ENCODE measurements at regions not wholly inside any gene's neighbourhood (a gene's known extent, or its start where the extent isn't known, plus 50 kb on each side); places are given as distances from the start of the nearest gene placed in this dataset.
"Not testable (repeated sequence)": the region's sequence is repeated elsewhere in the genome, so short reads cannot be mapped to it uniquely, and the experiment has no call there.

GRCh38 chr21:8428668-8429456 is 2092.5 kb upstream of the TPTE start:
- H3K27me3 Mint-ChIP-seq (ENCODE audit: low read depth); H3K36me3 Mint-ChIP-seq (ENCODE audit: low read depth); H3K9me3 Mint-ChIP-seq; H3K27ac Mint-ChIP-seq; H3K4me1 Mint-ChIP-seq; H3K4me3 Mint-ChIP-seq: not testable (repeated sequence)

DNA sequence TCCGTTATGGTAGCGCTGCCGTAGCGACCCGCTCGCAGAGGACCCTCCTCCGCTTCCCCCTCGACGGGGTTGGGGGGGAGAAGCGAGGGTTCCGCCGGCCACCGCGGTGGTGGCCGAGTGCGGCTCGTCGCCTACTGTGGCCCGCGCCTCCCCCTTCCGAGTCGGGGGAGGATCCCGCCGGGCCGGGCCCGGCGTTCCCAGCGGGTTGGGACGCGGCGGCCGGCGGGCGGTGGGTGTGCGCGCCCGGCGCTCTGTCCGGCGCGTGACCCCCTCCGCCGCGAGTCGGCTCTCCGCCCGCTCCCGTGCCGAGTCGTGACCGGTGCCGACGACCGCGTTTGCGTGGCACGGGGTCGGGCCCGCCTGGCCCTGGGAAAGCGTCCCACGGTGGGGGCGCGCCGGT is 2086.7 kb upstream of the TPTE start:
- not testable (repeated sequence) for H3K27me3 Mint-ChIP-seq (ENCODE audit: low read depth)

DNA sequence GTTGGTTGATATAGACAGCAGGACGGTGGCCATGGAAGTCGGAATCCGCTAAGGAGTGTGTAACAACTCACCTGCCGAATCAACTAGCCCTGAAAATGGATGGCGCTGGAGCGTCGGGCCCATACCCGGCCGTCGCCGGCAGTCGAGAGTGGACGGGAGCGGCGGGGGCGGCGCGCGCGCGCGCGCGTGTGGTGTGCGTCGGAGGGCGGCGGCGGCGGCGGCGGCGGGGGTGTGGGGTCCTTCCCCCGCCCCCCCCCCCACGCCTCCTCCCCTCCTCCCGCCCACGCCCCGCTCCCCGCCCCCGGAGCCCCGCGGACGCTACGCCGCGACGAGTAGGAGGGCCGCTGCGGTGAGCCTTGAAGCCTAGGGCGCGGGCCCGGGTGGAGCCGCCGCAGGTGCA is 2078.3 kb upstream of the TPTE start:
- H3K36me3 Mint-ChIP-seq (ENCODE audit: low read depth); H3K4me1 Mint-ChIP-seq; H3K4me3 Mint-ChIP-seq; H3K9me3 Mint-ChIP-seq; H3K27ac Mint-ChIP-seq; H3K27me3 Mint-ChIP-seq (ENCODE audit: low read depth): not testable (repeated sequence)

More for the DNA sequence above, 2086.7 kb upstream of the TPTE start:
- H3K9me3 Mint-ChIP-seq; H3K4me3 Mint-ChIP-seq; H3K4me1 Mint-ChIP-seq; H3K36me3 Mint-ChIP-seq (ENCODE audit: low read depth); H3K27ac Mint-ChIP-seq: not testable (repeated sequence)

- not testable (repeated sequence) for H3K36me3 Mint-ChIP-seq (ENCODE audit: low read depth); H3K27me3 Mint-ChIP-seq (ENCODE audit: low read depth); H3K9me3 Mint-ChIP-seq; H3K27ac Mint-ChIP-seq; H3K4me1 Mint-ChIP-seq; H3K4me3 Mint-ChIP-seq
Measured at GRCh38 chr21:8449807-8450206, 2071.6 kb upstream of the TPTE start.

DNA sequence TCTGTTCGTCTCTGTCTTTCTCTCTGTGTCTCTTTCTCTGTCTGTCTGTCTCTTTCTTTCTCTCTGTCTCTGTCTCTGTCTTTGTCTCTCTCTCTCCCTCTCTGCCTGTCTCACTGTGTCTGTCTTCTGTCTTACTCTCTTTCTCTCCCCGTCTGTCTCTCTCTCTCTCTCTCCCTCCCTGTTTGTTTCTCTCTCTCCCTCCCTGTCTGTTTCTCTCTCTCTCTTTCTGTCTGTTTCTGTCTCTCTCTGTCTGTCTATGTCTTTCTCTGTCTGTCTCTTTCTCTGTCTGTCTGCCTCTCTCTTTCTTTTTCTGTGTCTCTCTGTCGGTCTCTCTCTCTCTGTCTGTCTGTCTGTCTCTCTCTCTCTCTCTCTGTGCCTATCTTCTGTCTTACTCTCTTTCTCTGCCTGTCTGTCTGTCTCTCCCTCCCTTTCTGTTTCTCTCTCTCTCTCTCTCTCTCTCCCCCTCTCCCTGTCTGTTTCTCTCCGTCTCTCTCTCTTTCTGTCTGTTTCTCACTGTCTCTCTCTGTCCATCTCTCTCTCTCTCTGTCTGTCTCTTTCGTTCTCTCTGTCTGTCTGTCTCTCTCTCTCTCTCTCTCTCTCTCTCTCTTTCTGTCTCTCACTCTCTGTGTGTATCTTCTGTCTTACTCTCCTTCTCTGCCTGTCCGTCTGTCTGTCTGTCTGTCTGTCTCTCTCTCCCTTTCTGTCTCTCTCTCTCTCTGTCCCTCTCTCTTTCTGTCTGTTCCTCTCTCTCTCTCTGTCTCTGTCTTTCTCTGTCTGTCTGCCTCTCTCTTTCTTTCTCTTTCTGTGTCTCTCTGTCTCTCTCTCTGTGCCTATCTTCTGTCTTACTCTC is 2065.9 kb upstream of the TPTE start:
- not testable (repeated sequence) for H3K27me3 Mint-ChIP-seq (ENCODE audit: low read depth); H3K27ac Mint-ChIP-seq; H3K4me3 Mint-ChIP-seq; H3K9me3 Mint-ChIP-seq; H3K4me1 Mint-ChIP-seq; H3K36me3 Mint-ChIP-seq (ENCODE audit: low read depth)

DNA sequence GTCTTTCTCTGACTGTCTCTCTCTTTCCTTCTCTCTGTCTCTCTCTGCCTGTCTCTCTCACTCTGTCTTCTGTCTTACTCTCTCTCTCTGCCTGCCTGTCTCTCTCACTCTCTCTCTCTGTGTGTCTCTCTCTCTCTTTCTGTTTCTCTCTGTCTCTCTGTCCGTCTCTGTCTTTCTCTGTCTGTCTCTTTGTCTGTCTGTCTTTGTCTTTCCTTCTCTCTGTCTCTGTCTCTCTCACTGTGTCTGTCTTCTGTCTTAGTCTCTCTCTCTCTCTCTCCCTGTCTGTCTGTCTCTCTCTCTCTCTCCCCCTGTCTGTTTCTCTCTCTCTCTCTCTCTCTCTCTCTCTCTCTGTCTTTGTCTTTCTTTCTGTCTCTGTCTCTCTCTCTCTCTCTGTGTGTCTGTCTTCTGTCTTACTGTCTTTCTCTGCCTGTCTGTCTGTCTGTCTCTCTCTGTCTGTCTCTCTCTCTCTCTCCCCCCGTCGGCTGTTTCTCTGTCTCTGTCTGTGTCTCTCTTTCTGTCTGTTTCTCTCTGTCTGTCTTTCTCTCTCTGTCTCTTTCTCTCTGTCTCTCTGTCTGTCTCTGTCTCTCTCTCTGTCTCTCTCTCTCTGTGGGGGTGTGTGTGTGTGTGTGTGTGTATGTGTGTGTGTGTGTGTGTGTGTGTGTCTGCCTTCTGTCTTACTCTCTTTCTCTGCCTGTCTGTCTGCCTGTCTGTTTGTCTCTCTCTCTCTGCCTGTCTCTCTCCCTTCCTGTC is 2056.8 kb upstream of the TPTE start:
- not testable (repeated sequence) for H3K27me3 Mint-ChIP-seq (ENCODE audit: low read depth); H3K4me1 Mint-ChIP-seq; H3K36me3 Mint-ChIP-seq (ENCODE audit: low read depth); H3K4me3 Mint-ChIP-seq; H3K27ac Mint-ChIP-seq; H3K9me3 Mint-ChIP-seq

GRCh38 chr21:8466642-8467041 is 2054.7 kb upstream of the TPTE start:
- not testable (repeated sequence) for H3K36me3 Mint-ChIP-seq (ENCODE audit: low read depth); H3K4me1 Mint-ChIP-seq; H3K4me3 Mint-ChIP-seq; H3K9me3 Mint-ChIP-seq; H3K27ac Mint-ChIP-seq; H3K27me3 Mint-ChIP-seq (ENCODE audit: low read depth)
